ENCODE measurements at regions not wholly inside any gene's neighbourhood (a gene's known extent, or its start where the extent isn't known, plus 50 kb on each side); places are given as distances from the start of the nearest gene placed in this dataset.

DNA sequence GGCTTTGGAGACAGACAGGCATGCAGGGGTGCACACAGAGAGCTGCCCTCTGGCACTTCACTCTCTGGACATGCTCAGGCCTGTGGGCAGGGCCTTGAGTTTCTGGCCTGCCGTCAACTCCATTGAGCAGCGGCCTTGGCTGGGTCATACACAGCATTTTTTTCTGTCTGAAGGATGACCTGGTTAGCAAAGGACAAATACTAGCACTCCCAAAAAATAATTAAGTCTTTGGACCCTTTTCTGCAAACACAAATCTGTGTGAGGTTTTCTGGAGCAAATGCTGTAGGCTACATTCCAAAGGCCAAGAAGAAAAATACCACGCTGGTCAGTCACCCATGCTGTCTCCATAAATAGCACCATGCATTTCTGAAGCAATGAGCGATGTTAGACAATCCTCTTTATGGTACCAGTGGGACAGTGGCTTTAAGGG, 124.7 kb upstream of the CTAGE1 start:
- no peak for DNase-seq (ENCODE audit: extremely low read depth in 1 of 2, low read depth in 1 of 2)

DNA sequence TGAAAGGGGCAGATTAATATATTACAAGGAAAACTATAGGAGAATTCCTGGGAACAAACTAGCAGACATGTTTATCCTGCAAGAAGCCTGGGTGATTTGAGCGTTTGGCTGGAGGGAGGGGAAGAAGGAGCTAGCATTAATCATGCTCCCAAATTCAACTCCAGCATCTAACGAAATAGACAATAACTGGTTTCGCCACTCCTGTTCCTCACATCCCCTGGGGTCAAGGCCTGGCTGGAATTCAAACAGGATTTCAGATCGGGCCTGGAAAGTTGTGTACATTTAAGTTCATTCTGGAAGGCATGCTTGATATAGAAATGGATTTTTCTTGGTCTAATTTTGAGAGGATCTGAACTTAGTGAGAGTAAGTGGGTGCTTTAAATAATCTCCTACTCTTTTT, 126.1 kb upstream of the CTAGE1 start:
- no peak for DNase-seq (ENCODE audit: extremely low read depth in 1 of 2, low read depth in 1 of 2)

DNA sequence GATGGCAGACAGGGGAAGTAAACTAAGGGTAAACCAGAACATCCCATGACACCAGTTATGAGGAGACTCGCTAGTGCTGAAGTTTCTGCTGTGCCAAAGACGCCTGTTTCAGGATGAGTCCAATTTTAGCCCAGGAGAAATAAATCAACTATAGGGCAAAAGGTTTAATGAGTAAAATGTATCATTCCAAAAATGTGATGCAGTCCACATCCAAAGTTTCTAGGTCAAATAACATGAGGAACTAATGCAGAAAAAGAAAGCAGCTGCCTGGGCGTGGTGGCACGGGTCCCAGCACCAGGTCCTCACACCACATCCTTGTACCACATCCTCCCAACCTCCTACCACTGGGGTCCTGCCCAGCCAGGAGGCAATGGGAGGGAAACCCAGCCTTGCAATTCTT, 126.9 kb upstream of the CTAGE1 start:
- no peak for DNase-seq (ENCODE audit: extremely low read depth in 1 of 2, low read depth in 1 of 2)

DNA sequence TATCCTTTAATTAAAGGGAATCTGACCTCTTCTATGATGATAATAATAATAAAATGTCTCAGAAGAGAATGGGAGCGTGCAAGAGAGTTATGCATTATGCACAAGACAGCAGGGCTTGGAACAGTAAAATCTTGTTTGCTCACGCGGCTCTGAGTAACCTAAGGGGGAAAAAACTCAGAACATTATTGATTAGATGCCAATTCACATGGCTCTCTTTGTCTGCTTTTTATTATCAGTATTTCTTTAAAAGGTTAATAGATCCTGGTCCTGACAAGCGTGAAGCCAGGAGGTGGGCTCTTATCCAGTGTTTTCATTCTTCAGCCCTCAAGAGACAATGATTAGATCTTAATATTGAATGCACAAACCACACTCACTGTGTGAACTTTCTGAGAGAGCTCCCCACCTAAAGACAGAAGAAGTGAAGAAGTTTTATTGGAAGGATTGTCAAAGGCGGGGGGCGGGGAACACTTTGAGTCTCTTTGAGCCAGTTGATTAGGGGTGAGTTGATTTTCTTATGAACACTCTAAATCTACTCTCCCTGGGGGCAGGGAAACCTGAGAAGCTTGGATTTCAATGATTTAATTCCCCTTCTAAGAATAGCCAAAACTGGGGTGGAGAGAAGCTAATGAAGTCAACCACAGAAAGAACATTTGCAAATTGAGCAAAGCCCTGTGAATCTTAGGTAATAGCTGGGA, 127.5 kb upstream of the CTAGE1 start:
- no peak for DNase-seq (ENCODE audit: extremely low read depth in 1 of 2, low read depth in 1 of 2)

DNA sequence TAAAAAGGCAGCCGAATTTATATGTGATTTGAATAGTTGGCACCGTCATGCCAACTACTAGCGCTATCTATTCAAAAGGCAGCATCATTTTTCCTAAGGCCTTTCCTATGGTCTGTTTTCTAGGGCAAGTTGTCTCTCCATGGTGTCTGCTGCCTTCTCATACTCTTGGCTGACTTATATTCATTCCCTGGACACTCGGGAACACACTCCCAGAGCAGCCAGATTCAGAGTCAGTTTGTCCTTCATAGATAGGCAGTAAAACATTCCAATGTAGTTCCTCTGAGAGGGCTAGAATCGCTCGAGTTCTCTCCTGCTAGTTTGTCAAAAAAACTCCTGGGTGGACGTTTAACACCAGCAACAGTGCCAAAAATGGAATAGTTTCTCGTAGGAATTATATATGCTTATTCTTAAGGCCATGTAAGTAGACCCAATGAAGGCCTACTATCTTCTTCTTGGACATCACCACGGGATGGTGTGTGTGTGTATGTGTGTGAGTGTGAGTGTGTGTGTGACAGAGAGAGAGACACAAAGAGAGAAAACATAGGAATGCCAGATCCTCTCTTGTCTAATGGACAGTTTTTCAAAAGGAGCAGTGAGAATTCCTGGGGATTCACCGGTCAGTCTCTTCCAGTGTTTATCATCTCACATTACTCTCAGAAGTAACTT, 129.3 kb upstream of the CTAGE1 start:
- no peak for DNase-seq (ENCODE audit: extremely low read depth in 1 of 2, low read depth in 1 of 2)

DNA sequence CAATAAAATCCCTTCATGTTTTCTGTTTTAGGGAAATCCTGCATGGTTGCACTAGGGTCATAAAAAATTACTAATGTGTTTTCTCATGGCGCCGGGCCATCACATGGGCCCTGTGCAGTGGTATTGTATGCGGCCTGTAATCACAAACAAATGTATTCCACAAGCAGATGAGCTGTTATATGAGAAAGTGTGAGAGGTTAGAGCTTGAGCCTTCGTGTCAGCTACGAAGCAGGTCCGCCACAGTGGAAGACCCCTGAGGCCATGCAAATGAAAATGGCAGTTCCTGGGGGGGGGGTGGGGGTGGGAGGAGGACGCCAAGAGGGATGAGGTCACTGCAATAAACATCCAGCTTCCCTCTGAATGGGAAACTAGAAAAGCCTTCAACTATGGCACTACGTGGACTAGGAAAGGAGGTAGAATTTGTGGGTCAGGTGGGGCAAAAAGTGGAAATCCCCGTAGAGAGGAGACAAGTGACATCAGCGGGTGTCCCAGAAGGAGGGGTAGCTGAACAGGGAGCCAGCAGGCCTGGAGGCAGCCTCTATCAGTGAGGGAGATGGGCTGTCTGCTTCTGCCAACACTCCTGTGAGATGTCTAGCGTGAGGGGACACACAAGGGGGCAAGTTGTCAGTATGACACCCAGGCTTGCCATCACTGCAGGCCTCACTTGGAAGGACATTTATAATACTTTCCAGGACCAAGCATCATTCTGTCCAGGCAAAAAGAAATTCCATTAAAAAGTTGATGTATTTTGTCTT, 130.3 kb upstream of the CTAGE1 start:
- no peak for DNase-seq (ENCODE audit: extremely low read depth in 1 of 2, low read depth in 1 of 2)

DNA sequence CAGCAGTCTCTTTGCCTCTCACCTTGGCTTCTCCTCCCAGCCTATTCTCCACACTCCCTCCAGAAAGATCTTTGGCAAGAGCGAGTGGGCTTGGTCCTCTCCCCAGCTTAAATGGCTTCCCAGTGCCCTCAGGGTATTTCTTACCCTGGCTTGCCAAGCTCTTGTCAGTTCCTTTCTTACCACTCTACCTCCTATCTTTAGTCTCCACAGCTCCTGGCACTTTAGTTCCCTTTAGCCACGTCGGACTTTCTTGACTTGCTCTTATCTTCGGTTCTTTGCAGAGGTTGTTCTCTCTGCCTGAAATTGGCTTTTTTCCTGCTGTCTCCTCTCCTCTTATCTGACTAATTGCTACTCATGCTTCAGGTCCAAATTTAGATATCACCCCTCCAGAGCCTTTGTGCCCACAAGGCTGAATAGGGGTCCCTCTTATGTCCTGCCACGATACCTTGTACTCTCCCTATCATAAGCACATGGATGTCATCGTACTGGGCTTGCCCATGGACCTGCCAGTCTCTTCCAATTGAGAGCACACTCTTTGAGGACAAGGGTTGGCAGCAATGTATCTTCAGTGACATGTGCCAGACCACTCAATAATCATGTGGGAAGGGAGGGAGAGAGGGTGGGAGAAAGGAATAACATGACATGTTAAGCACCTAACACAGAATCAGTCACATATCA, 131.7 kb upstream of the CTAGE1 start:
- DNase-seq (ENCODE audit: extremely low read depth in 1 of 2, low read depth in 1 of 2): no peak

DNA sequence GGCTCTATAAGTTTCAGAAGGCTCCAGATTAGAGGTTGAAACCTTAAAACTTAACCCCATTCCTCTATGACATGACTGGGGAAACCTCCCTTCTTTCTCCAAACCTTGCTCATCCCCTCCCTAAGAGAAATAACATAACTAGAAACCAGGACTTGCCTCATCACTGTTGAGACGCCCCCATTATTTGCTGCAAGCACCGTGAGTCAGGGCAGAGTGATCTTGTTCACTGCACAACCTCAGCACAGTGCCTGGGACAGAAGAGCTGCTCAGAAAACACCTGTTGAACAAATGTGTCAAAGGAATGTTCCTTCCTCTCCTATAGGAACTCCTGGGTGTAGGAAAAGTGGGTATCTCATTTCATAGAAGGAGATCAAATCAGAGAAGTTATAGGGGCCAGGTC, 132.7 kb upstream of the CTAGE1 start:
- no peak for DNase-seq (ENCODE audit: extremely low read depth in 1 of 2, low read depth in 1 of 2)

DNA sequence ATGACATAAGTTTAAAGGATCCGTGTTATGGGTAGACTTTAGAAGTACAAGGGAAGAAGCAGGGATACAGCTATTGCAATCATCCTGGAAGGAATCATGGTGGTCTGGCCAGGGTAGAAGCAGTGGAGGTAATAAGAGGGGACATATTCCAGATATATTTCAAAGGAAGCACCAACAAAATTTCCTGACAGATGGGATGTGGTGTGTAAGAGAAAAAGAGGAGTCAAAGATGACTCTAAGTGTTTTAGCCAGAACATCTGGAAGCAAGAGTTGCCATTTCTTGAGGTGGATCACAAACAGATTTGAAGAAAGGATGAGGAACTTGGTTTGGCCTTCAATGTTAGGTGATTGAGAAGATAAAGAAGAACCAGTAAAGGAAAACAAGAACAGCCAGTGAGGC, 133.1 kb upstream of the CTAGE1 start:
- no peak for DNase-seq (ENCODE audit: extremely low read depth in 1 of 2, low read depth in 1 of 2)

DNA sequence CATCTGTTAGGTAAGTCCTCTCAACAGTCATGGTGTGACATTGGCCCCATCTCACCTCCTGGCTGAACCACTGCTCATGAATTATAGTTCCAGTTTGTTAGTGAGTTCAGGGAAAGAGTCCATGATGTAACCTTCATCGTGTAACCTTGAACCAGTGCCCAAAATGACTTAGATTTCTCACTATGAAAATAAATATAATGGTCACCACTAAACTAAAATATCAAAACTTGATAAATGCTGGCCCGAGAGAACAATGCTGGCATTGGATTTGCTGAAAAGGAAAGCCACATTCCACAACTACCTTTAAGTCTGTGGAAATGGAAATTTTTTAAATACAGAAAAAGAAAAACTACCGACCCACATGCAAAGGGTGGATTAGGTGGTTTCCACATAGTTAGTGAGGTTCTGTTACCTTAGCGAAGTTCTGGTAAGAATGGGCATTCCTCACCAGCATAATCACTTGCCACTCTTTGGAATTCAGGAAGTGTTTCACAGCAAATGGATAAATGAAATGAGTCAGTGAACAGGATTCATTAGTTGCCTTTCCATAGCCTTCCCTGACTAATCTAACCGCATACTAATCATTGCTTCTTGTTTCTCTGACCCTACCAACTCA, 133.9 kb upstream of the CTAGE1 start:
- no peak for DNase-seq (ENCODE audit: extremely low read depth in 1 of 2, low read depth in 1 of 2)

DNA sequence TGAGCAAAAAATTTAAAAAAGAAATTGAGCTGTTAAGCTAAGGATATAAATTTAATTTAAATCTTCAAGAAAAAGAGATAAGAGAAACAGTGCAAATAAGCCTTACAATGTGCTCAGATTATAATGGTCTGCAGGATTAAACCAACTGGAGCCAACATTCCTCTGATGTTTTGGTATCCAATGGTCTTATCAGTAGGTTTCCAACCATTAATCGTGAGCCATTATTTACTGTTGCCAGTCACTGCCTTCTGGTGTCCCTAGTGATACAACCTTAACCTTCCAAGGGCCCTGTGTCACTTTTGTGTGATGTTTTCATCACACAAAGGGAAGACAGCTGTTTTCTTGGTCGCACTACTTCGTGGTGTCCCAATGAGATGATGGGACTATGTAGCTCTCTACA, 134.5 kb upstream of the CTAGE1 start:
- no peak for DNase-seq (ENCODE audit: extremely low read depth in 1 of 2, low read depth in 1 of 2)

DNA sequence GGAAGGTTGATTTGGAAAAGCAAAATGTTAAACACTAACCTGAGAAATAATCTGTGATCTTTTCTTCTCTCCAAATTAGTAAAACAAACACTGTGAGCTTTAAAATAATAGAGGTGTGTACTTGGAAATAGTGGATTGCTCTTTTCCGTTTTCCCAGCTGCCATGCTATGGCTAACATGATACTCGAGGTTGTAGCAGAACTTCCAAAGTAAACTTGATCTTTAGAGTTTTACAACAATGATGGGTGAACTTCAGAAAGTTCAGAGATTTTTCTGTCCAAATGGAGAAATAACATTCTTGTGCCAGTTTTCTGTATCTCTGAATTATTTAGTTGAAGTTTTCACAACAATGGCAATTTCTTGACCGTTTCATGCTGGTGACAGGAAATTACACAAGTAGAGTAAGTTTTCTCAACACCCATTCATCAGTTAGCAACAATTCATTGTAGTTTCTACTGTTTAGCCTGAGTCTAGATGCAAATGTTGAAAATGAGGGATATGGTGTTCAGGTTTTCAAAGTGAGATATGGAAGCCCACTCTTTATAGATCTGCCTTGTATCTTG, 135.3 kb upstream of the CTAGE1 start:
- no peak for DNase-seq (ENCODE audit: extremely low read depth in 1 of 2, low read depth in 1 of 2)

DNA sequence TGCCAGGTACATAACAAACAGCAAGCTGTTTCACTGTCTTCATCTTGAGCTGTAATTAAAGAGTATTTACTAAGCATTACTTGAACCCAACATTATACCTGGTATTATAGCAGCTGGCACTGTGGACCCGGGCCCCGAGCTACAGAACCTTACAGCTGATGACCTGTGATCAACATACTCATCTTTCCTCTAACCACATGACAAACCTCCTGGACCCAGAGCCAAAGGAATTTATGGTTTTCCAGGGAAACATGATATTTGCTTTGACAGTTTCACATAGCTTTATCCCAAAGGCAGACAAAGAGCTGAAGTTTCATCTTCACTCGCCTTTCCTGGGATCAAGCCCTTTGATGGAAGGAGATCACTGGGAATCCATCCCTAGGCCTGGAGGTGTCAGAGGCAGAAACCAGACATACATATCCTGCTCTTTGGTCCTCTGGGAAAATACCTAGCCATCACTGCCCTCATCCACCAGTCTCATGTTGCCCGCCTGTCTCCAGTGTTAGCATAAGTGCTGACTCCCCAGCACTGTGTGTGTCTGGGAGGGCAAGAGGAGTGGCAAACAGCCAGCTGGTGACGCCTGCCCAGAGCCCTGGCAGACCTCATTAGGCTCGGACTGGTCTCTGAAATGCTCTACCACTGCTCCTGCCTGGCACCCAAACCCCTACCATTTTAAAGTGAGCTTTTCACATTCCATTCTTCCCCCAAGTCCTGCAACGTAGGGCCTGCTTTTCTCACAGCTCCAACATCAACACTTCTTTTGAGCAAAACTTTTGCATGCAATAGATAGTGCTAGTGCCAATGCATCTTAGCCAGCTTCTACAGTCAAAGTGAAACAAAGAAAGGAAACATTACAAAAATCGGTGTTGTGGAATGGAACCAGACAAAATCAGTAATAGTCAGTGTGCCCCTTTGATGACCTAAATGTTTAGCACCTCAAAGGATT, 138.8 kb upstream of the CTAGE1 start:
- no peak for DNase-seq (ENCODE audit: extremely low read depth in 1 of 2, low read depth in 1 of 2)

DNA sequence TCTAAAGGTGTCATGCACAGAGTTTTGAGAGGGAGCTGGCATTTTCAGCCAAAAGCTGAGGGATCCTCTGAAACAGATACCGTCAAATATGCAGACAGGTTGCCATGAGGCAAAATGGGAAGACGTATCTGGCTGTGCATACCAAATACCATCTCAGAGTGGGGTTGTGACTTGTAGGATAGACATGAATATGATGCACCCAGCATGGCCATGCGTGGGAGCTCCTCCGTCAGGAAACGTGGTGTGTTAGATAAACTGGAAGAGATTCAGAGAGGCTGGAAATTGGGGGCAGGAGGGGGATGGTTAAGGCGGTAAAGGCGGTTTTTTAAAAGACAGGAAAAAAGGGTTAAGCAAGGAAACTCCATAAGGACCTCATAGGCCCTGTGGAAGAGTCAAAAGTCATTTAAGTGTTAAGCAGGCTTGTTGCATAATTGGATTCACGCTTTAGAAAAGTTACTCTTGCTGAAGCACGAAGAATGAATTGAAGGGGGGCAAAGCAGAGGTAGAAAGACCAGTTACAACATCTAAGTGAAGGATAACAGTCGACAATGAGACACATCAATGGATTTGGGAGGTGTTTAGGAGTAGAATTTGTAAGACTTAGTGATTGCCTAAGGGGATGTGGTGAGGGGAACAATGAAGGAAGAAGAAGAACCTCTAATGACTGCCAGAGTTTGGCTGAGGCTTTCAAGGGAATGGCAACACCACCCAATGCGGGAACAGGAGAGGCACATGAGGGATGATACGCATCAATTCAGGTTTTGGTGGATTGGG, 139.6 kb upstream of the CTAGE1 start:
- no peak for DNase-seq (ENCODE audit: extremely low read depth in 1 of 2, low read depth in 1 of 2)

DNA sequence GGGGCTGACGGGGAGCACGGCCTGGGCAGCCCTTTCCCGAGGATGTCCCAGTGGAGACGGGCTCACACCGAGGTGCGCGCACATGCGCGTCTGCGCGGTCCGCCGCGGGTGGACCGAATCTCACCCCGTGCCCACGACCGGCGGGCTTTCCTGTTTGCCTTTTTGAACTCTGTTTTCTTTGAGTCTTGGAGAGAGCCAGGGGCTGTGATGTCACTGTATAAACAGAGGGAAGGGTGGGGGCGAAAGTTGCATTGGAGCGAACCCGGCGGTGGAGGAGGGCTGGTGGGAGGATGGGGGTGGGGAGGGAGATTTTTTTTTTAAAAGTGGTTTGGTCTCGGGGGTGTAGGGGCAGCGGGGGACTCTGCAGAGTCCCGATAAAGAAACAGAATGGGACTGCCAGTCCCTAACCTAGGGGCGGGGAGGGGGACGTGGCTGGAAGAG, 141.2 kb upstream of the CTAGE1 start:
- no peak for DNase-seq (ENCODE audit: extremely low read depth in 1 of 2, low read depth in 1 of 2)

DNA sequence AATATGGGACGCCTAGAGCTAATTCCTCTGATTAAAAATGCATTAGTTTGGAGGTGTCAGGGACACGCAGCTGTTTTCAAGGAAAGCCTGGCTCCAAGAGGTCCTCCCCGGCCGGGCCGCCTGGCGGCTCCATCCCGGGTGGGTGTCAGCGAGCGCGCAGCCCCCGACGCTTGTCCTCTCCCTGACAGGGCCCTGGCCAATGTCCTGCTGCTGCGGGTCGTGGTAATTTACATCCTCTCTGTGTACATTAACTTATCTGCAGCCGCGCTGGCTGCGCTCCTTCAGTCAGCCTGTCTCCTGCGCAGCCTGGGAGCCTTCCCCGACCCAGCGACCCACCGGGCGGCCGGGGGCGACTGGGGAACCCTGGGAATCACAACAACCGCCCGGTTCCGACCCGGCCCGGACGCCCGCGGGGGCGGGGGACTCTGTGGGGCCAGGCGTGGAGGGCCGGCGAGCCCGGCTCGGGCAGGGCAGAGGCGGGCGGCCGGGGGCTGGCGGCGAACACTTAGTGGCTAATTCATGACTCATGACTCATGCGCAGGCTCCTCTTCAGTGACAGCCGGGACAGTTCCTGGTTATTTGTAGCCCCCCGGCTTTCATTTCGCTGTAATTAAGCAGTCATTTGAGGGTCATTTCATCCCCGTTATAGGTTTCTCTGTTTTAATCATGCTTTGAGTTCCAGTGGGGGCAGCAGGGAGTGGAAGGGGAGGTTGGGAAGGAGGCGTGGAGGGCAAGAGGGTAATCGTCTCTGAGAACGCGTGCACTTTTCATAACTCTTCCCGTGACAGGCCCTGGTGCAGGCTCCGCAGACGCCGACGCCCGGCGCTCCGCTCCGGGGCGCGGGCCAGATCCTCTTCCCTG, 141.9 kb upstream of the CTAGE1 start:
- DNase-seq (ENCODE audit: extremely low read depth in 1 of 2, low read depth in 1 of 2): no peak

DNA sequence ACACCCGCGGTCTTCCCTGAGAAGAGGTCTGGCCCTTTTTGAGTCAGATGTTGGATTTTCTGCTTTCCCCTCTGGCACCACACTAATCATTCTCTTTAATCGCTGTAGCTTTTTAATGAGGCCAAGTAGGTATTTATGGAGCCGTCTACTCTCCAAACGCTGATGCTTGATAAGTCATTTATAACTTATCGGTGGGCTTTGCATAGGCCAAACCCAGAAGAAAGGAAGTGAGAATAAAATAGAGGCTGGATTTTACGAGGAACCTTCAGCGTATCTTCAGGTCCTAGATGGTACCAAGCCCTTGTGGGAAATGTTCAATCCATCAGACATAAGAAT, 142.5 kb upstream of the CTAGE1 start:
- no peak for DNase-seq (ENCODE audit: extremely low read depth in 1 of 2, low read depth in 1 of 2)

DNA sequence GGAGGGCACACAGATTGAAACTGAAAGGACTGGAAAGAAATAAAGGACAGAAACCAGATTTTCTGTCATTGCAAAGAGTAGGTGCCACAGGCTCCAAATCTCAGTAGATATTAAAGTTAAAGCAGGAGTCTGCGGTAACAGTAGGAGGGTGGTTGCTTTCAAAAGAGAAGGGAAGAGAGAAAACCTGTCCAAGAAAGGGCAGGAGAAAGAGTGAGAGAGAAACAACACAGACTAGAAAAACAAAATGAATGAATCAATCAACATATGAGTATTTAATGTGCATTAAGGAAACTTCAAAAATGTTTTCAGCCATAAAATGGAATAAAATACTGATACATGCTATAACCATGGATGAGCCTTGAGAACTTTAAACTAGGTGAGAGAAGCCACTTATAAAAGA, 143.1 kb upstream of the CTAGE1 start:
- no peak for DNase-seq (ENCODE audit: extremely low read depth in 1 of 2, low read depth in 1 of 2)

All from stimulated activated CD8-positive, alpha-beta memory T cell treated with anti-CD3 and anti-CD28 coated beads, Interleukin-7, amount 100 ng/mL, for 48 hours (primary cell).